ENCODE measurements at regions not wholly inside any gene's neighbourhood (a gene's known extent, or its start where the extent isn't known, plus 50 kb on each side); places are given as distances from the start of the nearest gene placed in this dataset.

- H3K27me3 Mint-ChIP-seq (ENCODE audit: insufficient read depth), result peaks cover 13% of the 10 kb centered on the region
- WGBS, 2 experiments (ENCODE audit: insufficient coverage in 1 of 2, insufficient read length in 1 of 2), result 82 to 86% methylated on average over 3 of the region's 3 CpGs
Measured at GRCh38 chr1:57824535-57824934, 400.7 kb upstream of the DAB1 start.

GRCh38 chr1:57820356-57821095 lies 396.7 kb upstream of the DAB1 start:
- no peak for DNase-seq
- Mint-ChIP-seq H3K9me3 (no peaks in the 10 kb centered on the region), H3K4me1 (no peaks in the 10 kb centered on the region), H3K4me3 (no peak overlapping the region), H3K36me3 (ENCODE audit: low read depth) (no peaks in the 10 kb centered on the region), H3K27me3 (ENCODE audit: insufficient read depth) (peaks cover 7% of the 10 kb centered on the region), H3K27ac (no peak overlapping the region)
- Histone ChIP-seq H3K27ac (ENCODE audit: low read depth, low read length) (no peak overlapping the region), H3K27me3 (ENCODE audit: control insufficient read depth, insufficient read depth, low read length, poor library complexity, severe bottlenecking) (peaks cover 4% of the 10 kb centered on the region), H3K36me3 (ENCODE audit: control insufficient read depth, insufficient read depth, low read length) (no peaks in the 10 kb centered on the region), H3K4me1 (ENCODE audit: control insufficient read depth, insufficient read depth, low read length) (no peaks in the 10 kb centered on the region), H3K9ac (ENCODE audit: extremely low read depth, low read length, poor library complexity, severe bottlenecking) (no peak overlapping the region), H3K4me3 (ENCODE audit: low read length) (no peak overlapping the region), H3K9me3 (ENCODE audit: control insufficient read depth, low read length) (no peaks in the 10 kb centered on the region)
- TF ChIP-seq, protein P1, sequence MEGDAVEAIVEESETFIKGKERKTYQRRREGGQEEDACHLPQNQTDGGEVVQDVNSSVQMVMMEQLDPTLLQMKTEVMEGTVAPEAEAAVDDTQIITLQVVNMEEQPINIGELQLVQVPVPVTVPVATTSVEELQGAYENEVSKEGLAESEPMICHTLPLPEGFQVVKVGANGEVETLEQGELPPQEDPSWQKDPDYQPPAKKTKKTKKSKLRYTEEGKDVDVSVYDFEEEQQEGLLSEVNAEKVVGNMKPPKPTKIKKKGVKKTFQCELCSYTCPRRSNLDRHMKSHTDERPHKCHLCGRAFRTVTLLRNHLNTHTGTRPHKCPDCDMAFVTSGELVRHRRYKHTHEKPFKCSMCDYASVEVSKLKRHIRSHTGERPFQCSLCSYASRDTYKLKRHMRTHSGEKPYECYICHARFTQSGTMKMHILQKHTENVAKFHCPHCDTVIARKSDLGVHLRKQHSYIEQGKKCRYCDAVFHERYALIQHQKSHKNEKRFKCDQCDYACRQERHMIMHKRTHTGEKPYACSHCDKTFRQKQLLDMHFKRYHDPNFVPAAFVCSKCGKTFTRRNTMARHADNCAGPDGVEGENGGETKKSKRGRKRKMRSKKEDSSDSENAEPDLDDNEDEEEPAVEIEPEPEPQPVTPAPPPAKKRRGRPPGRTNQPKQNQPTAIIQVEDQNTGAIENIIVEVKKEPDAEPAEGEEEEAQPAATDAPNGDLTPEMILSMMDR (conservative IDR thresholded peaks at IDR 0.05), result no peak
- WGBS, 2 experiments (ENCODE audit: insufficient coverage in 1 of 2, insufficient read length in 1 of 2), result 88 to 94% methylated on average over 5 to 6 of the region's 6 CpGs

More at GRCh38 chr1:57824535-57824934, 400.7 kb upstream of the DAB1 start:
- H3K36me3 Mint-ChIP-seq (ENCODE audit: low read depth), result no peaks in the 10 kb centered on the region
- H3K9ac ChIP-seq (ENCODE audit: extremely low read depth, low read length, poor library complexity, severe bottlenecking), result no peak overlapping the region
- H3K9me3 Mint-ChIP-seq, result no peaks in the 10 kb centered on the region
- peaks cover 1% of the 10 kb centered on the region for H3K4me1 Mint-ChIP-seq
- no peaks in the 10 kb centered on the region for H3K4me1 ChIP-seq (ENCODE audit: control insufficient read depth, insufficient read depth, low read length)
- H3K4me3 ChIP-seq (ENCODE audit: low read length), result no peak overlapping the region
- H3K27me3 ChIP-seq (ENCODE audit: control insufficient read depth, insufficient read depth, low read length, poor library complexity, severe bottlenecking), result no peaks in the 10 kb centered on the region
- no peak for DNase-seq
- no peak overlapping the region for H3K27ac ChIP-seq (ENCODE audit: low read depth, low read length)
- no peak overlapping the region for H3K27ac Mint-ChIP-seq
- no peaks in the 10 kb centered on the region for H3K36me3 ChIP-seq (ENCODE audit: control insufficient read depth, insufficient read depth, low read length)
- H3K4me3 Mint-ChIP-seq, result no peak overlapping the region
- H3K9me3 ChIP-seq (ENCODE audit: control insufficient read depth, low read length), result no peaks in the 10 kb centered on the region
- TF ChIP-seq, protein P1 (conservative IDR thresholded peaks at IDR 0.05), result no peak

GRCh38 chr1:57819893-57820292 lies 396.0 kb upstream of the DAB1 start:
- Mint-ChIP-seq H3K9me3 (no peaks in the 10 kb centered on the region), H3K27ac (no peak overlapping the region), H3K27me3 (ENCODE audit: insufficient read depth) (peaks cover 5% of the 10 kb centered on the region), H3K4me3 (no peak overlapping the region), H3K36me3 (ENCODE audit: low read depth) (no peaks in the 10 kb centered on the region), H3K4me1 (no peaks in the 10 kb centered on the region)
- Histone ChIP-seq H3K4me1 (ENCODE audit: control insufficient read depth, insufficient read depth, low read length) (no peaks in the 10 kb centered on the region), H3K27ac (ENCODE audit: low read depth, low read length) (no peak overlapping the region), H3K4me3 (ENCODE audit: low read length) (no peak overlapping the region), H3K9ac (ENCODE audit: extremely low read depth, low read length, poor library complexity, severe bottlenecking) (no peak overlapping the region), H3K27me3 (ENCODE audit: control insufficient read depth, insufficient read depth, low read length, poor library complexity, severe bottlenecking) (peaks cover 4% of the 10 kb centered on the region), H3K36me3 (ENCODE audit: control insufficient read depth, insufficient read depth, low read length) (no peaks in the 10 kb centered on the region), H3K9me3 (ENCODE audit: control insufficient read depth, low read length) (no peaks in the 10 kb centered on the region)
- DNase-seq, result no peak
- 79 to 87% methylated on average over 4 of the region's 4 CpGs for WGBS, 2 experiments (ENCODE audit: insufficient coverage in 1 of 2, insufficient read length in 1 of 2)
- TF ChIP-seq, protein P1 (conservative IDR thresholded peaks at IDR 0.05), result no peak
